ENCODE measurements at regions not wholly inside any gene's neighbourhood (a gene's known extent, or its start where the extent isn't known, plus 50 kb on each side); places are given as distances from the start of the nearest gene placed in this dataset.

DNA sequence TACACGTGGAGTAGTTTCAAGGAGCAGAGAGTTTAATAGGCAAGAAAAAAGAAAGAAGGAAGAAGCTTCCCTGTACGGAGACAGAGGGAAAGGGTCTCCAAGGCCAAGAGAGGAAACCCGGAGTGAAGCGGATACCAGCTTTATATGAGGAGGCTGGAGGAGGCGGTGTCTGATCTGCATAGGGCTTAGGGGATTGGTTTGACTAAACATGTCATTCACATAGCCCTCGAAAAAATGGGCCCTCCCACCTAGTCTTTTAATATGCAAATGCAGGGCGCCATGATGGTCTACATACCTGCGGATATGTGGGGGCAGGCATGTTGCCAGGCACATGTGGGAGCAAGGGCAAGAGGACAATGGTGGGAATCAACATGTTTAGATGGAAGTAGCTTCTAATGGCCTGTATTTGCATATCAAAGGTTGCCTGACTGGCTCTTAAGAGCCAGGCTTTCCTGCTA lies 103.1 kb upstream of the UGT8 start:
- TF ChIP-seq, protein P1, sequence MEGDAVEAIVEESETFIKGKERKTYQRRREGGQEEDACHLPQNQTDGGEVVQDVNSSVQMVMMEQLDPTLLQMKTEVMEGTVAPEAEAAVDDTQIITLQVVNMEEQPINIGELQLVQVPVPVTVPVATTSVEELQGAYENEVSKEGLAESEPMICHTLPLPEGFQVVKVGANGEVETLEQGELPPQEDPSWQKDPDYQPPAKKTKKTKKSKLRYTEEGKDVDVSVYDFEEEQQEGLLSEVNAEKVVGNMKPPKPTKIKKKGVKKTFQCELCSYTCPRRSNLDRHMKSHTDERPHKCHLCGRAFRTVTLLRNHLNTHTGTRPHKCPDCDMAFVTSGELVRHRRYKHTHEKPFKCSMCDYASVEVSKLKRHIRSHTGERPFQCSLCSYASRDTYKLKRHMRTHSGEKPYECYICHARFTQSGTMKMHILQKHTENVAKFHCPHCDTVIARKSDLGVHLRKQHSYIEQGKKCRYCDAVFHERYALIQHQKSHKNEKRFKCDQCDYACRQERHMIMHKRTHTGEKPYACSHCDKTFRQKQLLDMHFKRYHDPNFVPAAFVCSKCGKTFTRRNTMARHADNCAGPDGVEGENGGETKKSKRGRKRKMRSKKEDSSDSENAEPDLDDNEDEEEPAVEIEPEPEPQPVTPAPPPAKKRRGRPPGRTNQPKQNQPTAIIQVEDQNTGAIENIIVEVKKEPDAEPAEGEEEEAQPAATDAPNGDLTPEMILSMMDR (IDR thresholded peaks at IDR 0.05), result no peak
- TF ChIP-seq POLR2A (IDR thresholded peaks at IDR 0.05), result no peak
